ENCODE measurements at regions not wholly inside any gene's neighbourhood (a gene's known extent, or its start where the extent isn't known, plus 50 kb on each side); places are given as distances from the start of the nearest gene placed in this dataset.

- Histone ChIP-seq H3K4me3 (ENCODE audit: low read length) (no peak overlapping the region), H3K27ac (ENCODE audit: low read length) (no peak overlapping the region), H3K9me3 (ENCODE audit: low read length) (no peaks in the 10 kb centered on the region), H3K9ac (ENCODE audit: low read length) (no peak overlapping the region), H3F3A (ENCODE audit: low read length, unreplicated experiment) (no peaks in the 10 kb centered on the region), H3K4me1 (ENCODE audit: insufficient read depth, low read length) (no peaks in the 10 kb centered on the region), H3K27me3 (ENCODE audit: low read length) (no peaks in the 10 kb centered on the region), H2AFZ (ENCODE audit: low read length) (no peak overlapping the region), H3K9me2 (replicated peaks; ENCODE audit: low read length) (no peaks in the 10 kb centered on the region), H3K4me2 (ENCODE audit: low read length) (no peak overlapping the region), H3K36me3 (ENCODE audit: low read depth, low read length) (no peaks in the 10 kb centered on the region), H3K79me2 (ENCODE audit: low read length) (no peaks in the 10 kb centered on the region), H4K20me1 (ENCODE audit: low read length) (no peaks in the 10 kb centered on the region)
- no peak for DNase-seq
- no peak for TF ChIP-seq EZH2phosphoT487 (IDR thresholded peaks at IDR 0.05; ENCODE audit: borderline replicate concordance, low read length)
- no peak for TF ChIP-seq EZH2 (IDR thresholded peaks at IDR 0.05; ENCODE audit: low read length, unreplicated experiment)
- no peak for TF ChIP-seq CTCF (conservative IDR thresholded peaks at IDR 0.05; ENCODE audit: low read depth, low read length)
- CTCF ChIA-PET, result no interaction called here
- no TSS peak for BruUV-seq (replicated peaks)
- ATAC-seq, result no peak
- POLR2A ChIA-PET (ENCODE audit: unreplicated experiment), result no interaction called here
- intact Hi-C loops (cut with micrococcal nuclease), result no loop called here
Measured at GRCh38 chr16:59601452-59601851, 867.3 kb upstream of the GOT2 start.

GRCh38 chr16:59597269-59597668 lies 863.2 kb upstream of the GOT2 start:
- H3K4me1 ChIP-seq (ENCODE audit: insufficient read depth, low read length), result no peaks in the 10 kb centered on the region; the same call in 1 of the 2 replicates
- H3K4me3 ChIP-seq (ENCODE audit: low read length), result no peak overlapping the region
- POLR2A ChIA-PET (ENCODE audit: unreplicated experiment), result no interaction called here
- no TSS peak for BruUV-seq (replicated peaks)
- no peak for TF ChIP-seq EZH2phosphoT487 (IDR thresholded peaks at IDR 0.05; ENCODE audit: borderline replicate concordance, low read length)
- no peaks in the 10 kb centered on the region for H4K20me1 ChIP-seq (ENCODE audit: low read length)
- no peak overlapping the region for H3K4me2 ChIP-seq (ENCODE audit: low read length)
- CTCF ChIA-PET, result no interaction called here
- DNase-seq, result no peak
- no peaks in the 10 kb centered on the region; the same call in 1 of the 2 replicates for H3K27me3 ChIP-seq (ENCODE audit: low read length)
- H3K9me3 ChIP-seq (ENCODE audit: low read length), result no peaks in the 10 kb centered on the region
- H3F3A ChIP-seq (ENCODE audit: low read length, unreplicated experiment), result no peaks in the 10 kb centered on the region
- intact Hi-C loops (cut with micrococcal nuclease), result no loop called here
- H3K9ac ChIP-seq (ENCODE audit: low read length), result no peak overlapping the region
- 0 out of 2 replicates have a peak overlapping the region, but pooled peaks have one; percentile 17 for H2AFZ ChIP-seq (ENCODE audit: low read length)
- no peaks in the 10 kb centered on the region for H3K36me3 ChIP-seq (ENCODE audit: low read depth, low read length)
- no peak overlapping the region for H3K27ac ChIP-seq (ENCODE audit: low read length)
- H3K9me2 ChIP-seq (replicated peaks; ENCODE audit: low read length), result no peaks in the 10 kb centered on the region
- H3K79me2 ChIP-seq (ENCODE audit: low read length), result no peaks in the 10 kb centered on the region
- ATAC-seq, result no peak

GRCh38 chr16:59596693-59597092 lies 862.6 kb upstream of the GOT2 start:
- Histone ChIP-seq H2AFZ (ENCODE audit: low read length) (no peak overlapping the region), H3K4me3 (ENCODE audit: low read length) (no peak overlapping the region), H3K9ac (ENCODE audit: low read length) (no peak overlapping the region), H4K20me1 (ENCODE audit: low read length) (no peaks in the 10 kb centered on the region), H3K9me3 (ENCODE audit: low read length) (no peaks in the 10 kb centered on the region), H3K27ac (ENCODE audit: low read length) (no peak overlapping the region), H3K79me2 (ENCODE audit: low read length) (no peaks in the 10 kb centered on the region), H3K4me1 (ENCODE audit: insufficient read depth, low read length) (no peaks in the 10 kb centered on the region; the same call in 1 of the 2 replicates), H3F3A (ENCODE audit: low read length, unreplicated experiment) (no peaks in the 10 kb centered on the region), H3K36me3 (ENCODE audit: low read depth, low read length) (no peaks in the 10 kb centered on the region), H3K4me2 (ENCODE audit: low read length) (no peak overlapping the region), H3K9me2 (replicated peaks; ENCODE audit: low read length) (no peaks in the 10 kb centered on the region), H3K27me3 (ENCODE audit: low read length) (no peaks in the 10 kb centered on the region; the same call in 1 of the 2 replicates)
- DNase-seq (no peak), ATAC-seq (no peak)
- intact Hi-C loops (cut with micrococcal nuclease), result no loop called here
- ChIA-PET POLR2A (ENCODE audit: unreplicated experiment) (no interaction called here), CTCF (no interaction called here)
- TF ChIP-seq EZH2phosphoT487 (IDR thresholded peaks at IDR 0.05; ENCODE audit: borderline replicate concordance, low read length) (no peak), CTCF (conservative IDR thresholded peaks at IDR 0.05; ENCODE audit: low read depth, low read length) (no peak), EZH2 (IDR thresholded peaks at IDR 0.05; ENCODE audit: low read length, unreplicated experiment) (no peak)
- BruUV-seq (replicated peaks), result no TSS peak

Data from PC-3 (cell line).